AG09319 (cell line): ENCODE measurements at regions not wholly inside any gene's neighbourhood (a gene's known extent, or its start where the extent isn't known, plus 50 kb on each side); places are given as distances from the start of the nearest gene placed in this dataset.

ENCODE experiments used
- DNase-seq: peaks from one replicate; pipeline ENCODE4 v3.0.0-alpha.2; 2010; ENCODE audit warnings: low read depth; ENCODE audit errors: extremely low read depth
- CTCF ChIP-seq: IDR thresholded peaks from 2 replicates; pipeline ENCODE4 v1.5.1; 2011; ENCODE audit warnings: low read depth, mild to moderate bottlenecking, inconsistent platforms, low read length, moderate library complexity

GRCh38 chr7:131959106-131959812, 402.8 kb upstream of the PODXL start:
- DNase-seq, result no peak
- TF ChIP-seq CTCF, result no peak

DNA sequence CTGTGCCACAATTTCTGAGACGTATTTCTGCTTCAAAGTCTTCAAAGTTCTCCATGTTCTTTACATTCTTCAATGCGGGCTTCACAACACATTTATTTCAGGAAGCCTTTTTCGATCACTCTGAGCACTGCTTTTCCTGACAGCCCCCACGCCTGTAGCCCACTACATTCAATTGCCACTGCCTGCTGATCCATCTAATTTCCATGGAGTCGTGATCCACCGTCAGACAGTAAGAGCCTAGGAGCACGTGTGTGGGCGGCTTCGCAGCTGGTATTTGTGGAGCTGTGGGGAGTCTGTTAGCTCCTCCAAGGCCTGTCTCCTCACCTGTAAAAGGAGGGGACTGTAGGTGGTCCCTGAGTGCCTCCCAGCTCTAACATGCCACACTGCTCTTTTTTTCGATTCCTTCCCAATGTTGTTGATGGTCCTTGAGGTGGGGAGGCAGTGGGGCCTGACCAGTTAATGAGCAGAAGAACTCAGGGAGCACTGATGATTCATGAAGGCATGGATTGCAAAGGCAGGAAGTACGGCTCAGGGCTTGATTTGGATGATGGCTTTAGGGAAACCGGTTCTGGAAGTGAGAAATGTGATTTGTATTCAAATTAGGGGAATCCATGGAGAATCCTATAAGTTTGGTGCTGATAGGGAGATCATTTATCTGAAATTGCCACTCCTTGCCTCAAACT, 401.1 kb upstream of the PODXL start:
- DNase-seq, result no peak
- TF ChIP-seq CTCF, result no peak

DNA sequence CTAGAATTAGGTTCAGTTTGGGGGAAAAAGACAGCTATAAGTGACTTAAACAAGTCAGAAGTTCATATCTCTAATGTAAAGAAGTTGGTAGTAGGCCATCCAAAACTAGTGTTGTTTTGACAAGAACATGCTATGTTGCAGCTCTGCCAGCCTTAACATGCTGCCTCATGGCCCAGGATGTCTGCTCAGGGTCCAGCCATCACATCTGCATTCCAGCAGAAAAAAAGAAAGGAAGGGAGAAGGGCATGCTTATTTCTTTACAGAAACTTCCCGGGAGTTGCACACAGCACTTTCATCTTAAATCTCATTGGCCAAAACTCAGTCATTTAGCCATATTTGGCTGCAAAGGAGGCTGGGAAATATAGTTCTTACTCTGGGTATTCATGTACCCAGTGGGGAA, 400.4 kb upstream of the PODXL start:
- DNase-seq, result no peak
- no peak for TF ChIP-seq CTCF

- TF ChIP-seq CTCF, result no peak
- DNase-seq, result no peak
Observed at GRCh38 chr7:131955679-131956078, 399.3 kb upstream of the PODXL start.

DNA sequence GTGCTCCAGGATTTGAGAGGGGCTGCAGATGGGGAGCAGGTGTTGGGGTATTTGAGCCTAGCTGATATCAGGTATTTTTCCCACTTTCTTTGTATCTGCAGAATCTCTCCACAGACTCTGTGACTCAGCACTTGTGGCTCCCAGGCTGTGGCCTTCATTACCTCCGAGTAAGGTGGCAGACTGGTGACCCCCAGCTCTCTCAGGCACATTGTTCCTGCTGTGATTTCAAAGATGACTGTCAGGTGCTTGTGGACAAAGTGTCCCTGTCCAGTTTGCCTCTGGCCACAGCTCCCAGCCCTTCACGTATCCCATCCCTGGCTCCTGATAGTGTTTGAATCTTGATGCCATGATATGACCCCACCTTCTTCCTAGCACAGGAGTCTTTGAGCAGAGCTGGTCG, 396.8 kb upstream of the PODXL start:
- DNase-seq, result no peak
- TF ChIP-seq CTCF, result no peak

DNA sequence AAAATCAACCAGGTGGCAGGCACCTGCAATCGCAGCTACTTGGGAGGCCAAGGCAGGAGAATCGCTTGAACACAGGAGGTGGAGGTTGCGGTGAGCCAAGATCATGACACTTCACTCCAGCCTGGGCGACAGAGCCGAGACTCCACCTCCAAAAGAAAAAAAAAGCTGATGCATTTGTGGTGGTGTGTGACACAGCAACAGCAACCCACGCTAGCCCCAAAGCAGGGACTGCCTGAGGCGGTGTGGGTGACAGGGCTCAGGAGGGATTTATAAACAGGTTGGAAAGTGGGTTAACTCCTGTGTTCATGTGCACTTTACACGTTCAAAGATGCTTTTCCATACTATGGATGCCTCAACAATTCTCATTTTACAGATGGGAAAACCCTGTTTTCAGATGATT, 395.9 kb upstream of the PODXL start:
- no peak for DNase-seq

More for the DNA sequence above, 395.9 kb upstream of the PODXL start:
- no peak for TF ChIP-seq CTCF
